ENCODE measurements at regions not wholly inside any gene's neighbourhood (a gene's known extent, or its start where the extent isn't known, plus 50 kb on each side); places are given as distances from the start of the nearest gene placed in this dataset.
"Not testable (repeated sequence)": the region's sequence is repeated elsewhere in the genome, so short reads cannot be mapped to it uniquely, and the experiment has no call there.

DNA sequence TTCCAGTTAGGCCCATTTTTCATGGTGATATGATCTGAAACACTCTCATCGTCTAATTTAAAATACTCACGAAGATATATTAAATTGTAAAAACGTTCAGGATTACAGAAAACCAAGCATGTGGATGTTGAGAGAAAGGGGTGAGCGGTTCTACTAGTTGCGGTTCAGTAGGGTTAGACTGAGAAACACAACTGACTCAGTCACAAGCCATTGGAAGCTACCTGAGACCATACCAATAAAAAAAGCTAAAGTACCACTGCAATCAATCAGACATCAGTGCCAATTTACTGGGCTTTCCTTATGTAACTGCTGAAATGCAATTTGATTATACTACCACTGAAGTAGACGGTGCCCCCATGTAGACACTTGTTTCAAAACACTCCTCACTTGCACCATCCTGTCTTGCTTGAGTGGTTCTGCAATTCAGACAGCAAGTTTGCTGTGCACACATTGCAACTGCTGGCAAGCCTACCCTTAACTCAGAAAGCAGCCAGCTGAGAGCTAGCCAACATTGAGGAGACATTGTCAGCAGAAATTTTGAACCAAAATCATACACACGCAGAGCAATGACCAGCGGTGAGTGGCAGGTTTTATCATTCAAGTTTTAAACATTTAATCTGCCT is 368.7 kb upstream of the ARHGEF26 start:
- peak; percentile 18 for DNase-seq (ENCODE audit: low spot score)

GRCh38 chr3:153753035-153753434 is 368.2 kb upstream of the ARHGEF26 start:
- no peak for DNase-seq (ENCODE audit: low spot score)

DNA sequence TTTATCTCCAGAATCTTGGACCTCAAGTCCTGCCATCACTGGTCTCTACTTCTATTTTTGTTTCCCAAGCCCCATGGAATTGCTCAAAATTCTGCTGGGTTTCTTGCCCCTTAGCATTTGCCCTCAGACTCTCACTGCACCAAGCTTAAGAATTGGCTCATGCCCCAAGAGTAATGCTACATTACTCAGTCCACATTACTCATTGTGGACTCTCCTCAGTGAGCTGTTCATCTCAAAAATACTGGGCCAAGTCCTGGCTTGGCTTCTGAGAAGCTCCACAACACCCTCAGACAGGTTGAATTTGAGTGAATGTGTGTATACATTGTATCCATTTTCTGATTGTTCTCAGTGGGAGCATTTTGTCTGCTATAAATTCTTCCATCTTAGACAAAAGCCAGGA is 364.4 kb upstream of the ARHGEF26 start:
- DNase-seq (ENCODE audit: low spot score) = peak; percentile 56

GRCh38 chr3:153757839-153758238 is 363.4 kb upstream of the ARHGEF26 start:
- DNase-seq (ENCODE audit: low spot score) = peak; percentile 35

- no peak for DNase-seq (ENCODE audit: low spot score)
These were observed 360.2 kb upstream of the ARHGEF26 start for GRCh38 chr3:153760948-153761347.

GRCh38 chr3:153762411-153763235 is 358.6 kb upstream of the ARHGEF26 start:
- no peak for DNase-seq (ENCODE audit: low spot score)

DNA sequence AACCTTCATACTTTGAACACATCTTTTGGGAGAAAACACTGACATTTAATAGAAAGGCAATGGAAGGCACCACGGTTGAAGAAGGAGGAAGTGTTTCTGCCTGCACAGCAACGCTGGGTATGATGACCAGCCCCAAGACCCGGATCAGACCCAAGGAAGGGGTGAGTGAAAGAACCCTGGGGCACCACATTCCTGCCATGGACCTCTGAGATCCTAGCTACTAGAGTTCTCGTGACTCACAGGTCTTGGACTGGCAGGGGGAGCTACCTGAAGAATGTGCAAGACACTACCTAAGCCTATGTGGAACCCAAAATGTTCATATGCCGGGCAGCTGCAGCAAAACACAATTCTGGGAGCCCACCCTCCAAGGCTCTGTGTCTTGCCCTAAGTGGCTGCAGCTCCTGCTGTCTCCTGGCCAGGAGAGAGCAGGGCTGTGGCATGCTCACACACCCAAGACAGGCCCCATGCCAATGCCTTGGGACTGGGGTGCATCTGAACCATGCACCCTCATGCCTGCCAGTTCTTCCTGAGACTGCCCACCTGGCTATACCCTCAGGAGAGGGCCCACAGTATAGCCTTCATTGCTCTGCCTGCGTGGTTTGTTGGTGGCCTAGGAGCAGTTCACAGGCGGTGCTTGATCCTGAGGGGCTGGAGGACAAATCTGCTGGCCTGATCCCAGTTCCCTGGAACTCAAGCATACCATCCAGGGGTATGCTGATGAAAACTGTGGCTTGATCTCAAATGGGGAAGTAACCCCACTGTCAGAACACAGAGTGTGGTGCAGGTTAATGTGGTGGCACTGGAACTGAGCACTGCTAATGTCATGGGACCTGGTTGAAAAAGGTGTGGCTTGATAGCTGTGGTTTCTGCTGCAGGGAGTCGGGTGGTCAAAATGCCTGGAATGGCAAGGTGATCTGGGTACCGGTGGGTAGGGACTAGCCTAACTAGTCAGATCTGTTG is 353.3 kb upstream of the ARHGEF26 start:
- no peak for DNase-seq (ENCODE audit: low spot score)

DNA sequence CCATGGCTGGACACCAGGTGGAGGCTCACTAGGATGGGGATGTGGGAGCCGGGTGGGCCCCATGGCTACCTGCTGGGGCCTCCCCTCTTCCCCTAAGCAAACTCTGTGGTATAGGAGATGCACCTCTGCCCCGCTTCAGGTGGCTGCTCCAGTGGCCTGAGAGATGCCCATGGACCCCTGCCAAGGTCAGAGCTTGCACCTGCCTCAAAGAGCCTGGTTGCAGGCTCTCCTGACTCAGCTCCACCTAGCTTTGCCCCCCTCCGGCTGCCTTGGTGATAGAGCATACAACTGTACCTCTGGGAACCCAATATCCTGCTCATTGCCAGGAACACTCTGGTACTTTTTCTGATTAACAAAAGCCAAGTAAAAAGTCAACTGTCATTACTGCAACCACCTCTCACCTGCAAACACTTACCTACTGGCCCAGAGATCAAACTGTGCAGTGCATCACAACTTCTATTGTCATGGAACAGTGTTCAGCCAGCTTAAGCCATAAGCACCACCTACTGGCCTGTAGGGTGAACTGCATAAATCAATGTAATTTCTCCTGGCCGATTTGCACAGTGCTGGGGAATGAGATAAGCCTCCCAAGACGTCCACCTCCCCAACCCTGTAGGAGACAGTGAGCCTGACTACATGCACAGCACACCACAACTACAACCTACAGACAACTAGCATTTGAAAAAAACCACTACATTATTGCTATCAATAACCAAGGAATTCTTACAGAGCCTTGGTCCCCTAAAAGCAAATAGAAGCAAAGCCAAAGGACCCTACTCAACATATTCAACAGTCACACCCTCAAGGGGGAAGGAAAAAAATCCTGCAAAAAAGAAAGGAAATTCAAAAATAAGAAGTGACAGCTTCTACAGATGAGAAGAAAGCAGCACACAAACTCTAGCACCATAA is 352.4 kb upstream of the ARHGEF26 start:
- peak; percentile 75 for DNase-seq (ENCODE audit: low spot score)

DNA sequence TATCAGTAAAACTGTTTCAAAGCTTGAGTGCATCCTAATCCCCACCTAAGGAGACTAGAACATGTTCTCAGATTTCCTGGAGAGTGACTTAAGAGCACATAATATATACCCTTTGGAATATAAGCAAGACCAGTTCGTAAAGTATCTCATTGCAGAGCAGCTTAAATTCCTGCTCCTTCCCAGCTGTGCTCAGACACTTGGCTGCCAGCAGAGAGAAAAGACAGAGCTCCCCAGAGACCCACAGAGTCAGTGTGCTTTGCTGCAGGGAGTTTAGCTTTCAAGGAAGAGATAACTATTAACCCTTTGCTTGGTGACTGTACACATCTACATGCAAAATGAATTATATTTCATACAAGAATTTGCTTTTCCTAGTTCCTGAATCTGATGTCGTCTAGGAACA is 338.1 kb upstream of the ARHGEF26 start:
- DNase-seq (ENCODE audit: low spot score) = no peak

- no peak for DNase-seq (ENCODE audit: low spot score)
These were observed 337.3 kb upstream of the ARHGEF26 start for GRCh38 chr3:153783741-153784480.

DNA sequence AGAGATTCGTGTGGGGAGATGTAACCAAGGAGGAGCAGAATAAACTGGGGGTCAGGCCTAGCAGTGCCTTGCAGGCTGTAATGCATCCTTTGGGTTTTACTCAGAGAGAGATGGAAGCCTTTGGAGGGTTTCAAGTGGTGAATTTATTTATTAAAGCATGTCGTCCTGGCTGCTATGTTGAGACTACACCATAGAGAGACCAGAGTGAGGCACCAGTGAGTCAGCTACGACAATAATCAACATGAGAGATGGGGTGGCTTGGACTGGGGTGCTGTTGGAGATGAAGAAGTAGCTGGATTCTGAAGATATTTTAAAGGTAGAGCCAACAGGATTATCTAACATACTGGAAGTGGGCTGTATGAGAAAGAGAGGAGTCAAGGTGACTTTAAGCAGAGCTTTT is 335.3 kb upstream of the ARHGEF26 start:
- DNase-seq (ENCODE audit: low spot score) = no peak

DNA sequence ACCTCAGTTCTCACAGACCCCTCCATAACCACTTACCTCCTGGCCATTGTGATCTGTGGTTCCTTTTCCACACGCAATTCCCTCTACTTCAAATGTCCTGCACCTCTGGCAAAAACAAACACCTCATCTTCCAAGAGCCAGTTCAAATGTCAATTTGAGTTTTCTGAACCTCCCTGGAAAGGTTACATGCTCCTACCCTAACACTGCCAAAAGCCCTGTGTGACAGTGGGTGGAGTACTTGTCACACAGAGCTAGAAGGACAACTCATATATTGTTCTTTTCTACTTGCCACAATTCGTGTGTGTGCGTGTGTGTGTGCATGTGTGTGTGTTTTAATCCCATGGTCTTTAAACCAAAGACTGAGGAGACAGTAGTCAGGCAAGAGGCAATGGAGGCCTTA is 331.8 kb upstream of the ARHGEF26 start:
- DNase-seq (ENCODE audit: low spot score) = no peak

DNA sequence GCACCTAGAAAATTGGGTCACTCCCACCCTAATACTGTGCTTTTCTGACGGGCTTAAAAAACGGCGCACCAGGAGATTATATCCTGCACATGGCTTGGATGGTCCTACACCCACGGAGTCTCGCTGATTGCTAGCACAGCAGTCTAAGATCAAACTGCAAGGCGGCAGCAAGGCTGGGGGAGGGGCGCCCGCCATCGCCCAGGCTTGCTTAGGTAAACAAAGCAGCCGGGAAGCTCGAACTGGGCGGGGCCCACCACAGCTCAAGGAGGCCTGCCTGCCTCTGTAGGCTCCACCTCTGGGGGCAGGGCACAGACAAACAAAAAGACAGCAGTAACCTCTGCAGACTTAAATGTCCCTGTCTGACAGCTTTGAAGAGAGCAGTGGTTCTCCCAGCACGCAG is 324.1 kb upstream of the ARHGEF26 start:
- DNase-seq (ENCODE audit: low spot score) = not testable (repeated sequence)

GRCh38 chr3:153809097-153809496 is 312.1 kb upstream of the ARHGEF26 start:
- DNase-seq (ENCODE audit: low spot score) = no peak

- DNase-seq (ENCODE audit: low spot score) = no peak
These were observed 302.9 kb upstream of the ARHGEF26 start for GRCh38 chr3:153818338-153818737.

- DNase-seq (ENCODE audit: low spot score) = no peak
These were observed 301.2 kb upstream of the ARHGEF26 start for GRCh38 chr3:153820035-153820434.

- DNase-seq (ENCODE audit: low spot score) = not testable (repeated sequence)
These were observed 292.8 kb upstream of the ARHGEF26 start for GRCh38 chr3:153828346-153828745.

- DNase-seq (ENCODE audit: low spot score) = no peak
These were observed 291.5 kb upstream of the ARHGEF26 start for GRCh38 chr3:153829606-153830170.

DNA sequence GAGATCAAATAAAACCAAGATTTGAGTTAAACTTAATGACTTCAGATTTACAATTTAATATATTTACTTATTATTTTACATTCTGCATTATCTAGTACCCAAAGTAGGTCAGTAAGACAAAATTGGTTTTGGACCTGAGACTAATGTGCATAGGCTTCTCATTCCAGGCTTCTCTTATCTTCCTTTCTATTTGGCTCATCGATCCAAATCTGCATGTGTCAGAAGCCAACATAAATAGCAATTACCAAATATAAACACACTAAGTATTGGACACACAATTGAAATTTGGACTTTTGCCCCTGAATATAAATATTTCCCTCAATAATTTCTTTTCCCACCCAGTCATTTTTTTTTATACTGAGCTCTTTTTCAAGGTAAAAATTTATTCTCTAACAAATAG is 290.6 kb upstream of the ARHGEF26 start:
- no peak for DNase-seq (ENCODE audit: low spot score)

GRCh38 chr3:153835540-153835939 is 285.6 kb upstream of the ARHGEF26 start:
- DNase-seq (ENCODE audit: low spot score) = no peak
